Jurkat, Clone E6-1 (cell line): ENCODE measurements at regions not wholly inside any gene's neighbourhood (a gene's known extent, or its start where the extent isn't known, plus 50 kb on each side); places are given as distances from the start of the nearest gene placed in this dataset.

Source experiments
- DNase-seq: peaks from one replicate; pipeline ENCODE4 v3.0.0-alpha.2; 2011; ENCODE audit warnings: low read depth, low spot score
- H3K4me3 ChIP-seq: 2 replicates; pipeline ENCODE4 v1.5.1; 2011; ENCODE audit warnings: mild to moderate bottlenecking, low read length, control low read depth, moderate library complexity

DNA sequence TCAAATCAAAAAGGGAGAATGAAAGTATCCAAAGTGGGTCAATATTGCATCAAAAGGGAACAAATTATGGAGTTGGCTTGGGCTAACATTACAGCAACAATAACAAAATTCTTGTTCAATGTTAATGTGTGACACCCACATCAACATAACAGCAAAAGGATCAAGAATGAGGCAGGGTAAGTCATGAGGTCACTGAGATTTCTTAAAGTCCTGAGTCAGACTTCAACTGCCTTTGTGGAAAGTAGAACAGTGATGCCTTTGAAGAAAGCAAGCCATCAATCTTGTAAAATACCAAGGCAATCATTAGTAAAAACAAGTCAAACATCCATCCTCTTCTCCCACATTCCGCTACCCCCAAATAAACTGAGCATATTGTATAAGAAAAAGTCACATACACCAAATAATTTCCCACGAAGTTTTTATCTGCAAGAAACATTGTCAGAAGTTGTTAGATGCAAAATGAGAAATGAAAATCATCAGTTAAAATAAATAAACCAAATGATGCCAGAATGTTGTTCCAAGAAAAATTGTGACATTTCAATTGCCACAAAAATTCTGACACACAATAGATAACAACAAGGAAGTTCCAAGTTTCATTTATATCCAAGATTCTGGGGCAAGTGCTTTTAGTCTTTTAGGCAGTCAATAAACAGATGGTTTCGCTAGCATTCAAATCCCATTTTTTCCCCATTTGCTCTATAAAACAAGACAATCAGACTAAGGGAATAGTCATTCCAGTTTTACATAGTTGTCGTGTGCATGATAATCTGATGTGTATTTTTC is 216.1 kb upstream of the SETBP1 start:
- DNase-seq = no peak
- H3K4me3 ChIP-seq = no peak overlapping the region

DNA sequence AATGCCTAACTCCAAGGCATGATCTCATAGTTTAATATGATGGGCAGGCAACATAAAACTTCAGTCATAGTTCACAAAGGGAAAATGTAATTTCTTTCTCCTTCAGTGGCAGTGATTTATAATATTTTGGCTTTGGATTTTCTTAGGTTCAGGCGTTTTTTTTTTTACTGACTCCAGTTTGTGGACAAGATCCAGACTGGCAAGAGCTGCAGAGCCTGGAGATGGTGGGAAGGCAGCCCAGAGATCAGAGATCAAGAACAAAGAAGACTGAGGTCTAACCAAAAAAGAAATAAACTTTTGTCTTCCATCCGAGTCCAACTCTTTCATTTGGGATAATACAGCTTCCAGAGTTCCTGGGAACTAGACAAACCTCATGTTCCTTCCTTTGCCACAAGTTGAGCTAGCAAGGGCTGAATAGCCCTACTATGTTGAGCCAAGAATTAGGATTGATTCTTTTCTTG is 215.3 kb upstream of the SETBP1 start:
- DNase-seq = no peak

DNA sequence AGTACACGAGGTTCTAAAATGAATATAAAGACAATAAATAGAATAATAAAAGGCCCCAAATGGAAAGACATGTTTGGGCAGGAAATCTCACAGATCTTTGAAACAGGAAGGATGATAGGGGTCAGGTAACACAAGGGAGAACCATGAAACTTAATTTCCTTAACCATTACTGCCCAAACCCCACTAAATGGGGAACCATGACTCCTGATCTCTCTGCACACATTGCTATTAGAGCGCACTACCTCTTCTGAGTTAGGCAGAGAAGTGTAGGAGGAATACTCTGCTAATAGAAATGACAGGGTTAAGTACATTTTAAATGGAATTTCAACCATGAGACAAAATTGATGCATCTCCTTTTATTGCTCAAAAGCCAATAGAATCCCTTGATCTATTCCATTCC is 213.7 kb upstream of the SETBP1 start:
- no peak for DNase-seq
- H3K4me3 ChIP-seq = no peak overlapping the region

More for the DNA sequence above, 215.3 kb upstream of the SETBP1 start:
- no peak overlapping the region for H3K4me3 ChIP-seq

DNA sequence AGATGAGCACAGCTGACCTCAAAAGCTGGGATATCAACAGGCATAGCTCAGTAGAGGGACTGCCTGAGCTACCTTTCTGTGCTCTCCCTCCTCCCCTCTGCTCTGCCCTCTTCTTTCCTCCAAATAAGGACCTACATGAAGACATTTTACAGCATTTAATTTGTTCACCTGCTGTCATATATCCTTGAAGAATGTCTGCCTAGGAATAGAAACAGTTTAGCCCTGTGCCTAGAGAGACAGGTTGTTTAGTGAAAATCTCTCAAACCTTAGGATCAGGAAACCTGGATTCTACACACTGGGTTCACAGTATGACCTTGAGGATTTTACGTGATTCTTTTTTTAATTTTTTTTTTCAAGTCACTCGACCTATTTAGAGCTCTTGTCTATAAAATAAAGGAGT is 213.0 kb upstream of the SETBP1 start:
- DNase-seq = no peak

DNA sequence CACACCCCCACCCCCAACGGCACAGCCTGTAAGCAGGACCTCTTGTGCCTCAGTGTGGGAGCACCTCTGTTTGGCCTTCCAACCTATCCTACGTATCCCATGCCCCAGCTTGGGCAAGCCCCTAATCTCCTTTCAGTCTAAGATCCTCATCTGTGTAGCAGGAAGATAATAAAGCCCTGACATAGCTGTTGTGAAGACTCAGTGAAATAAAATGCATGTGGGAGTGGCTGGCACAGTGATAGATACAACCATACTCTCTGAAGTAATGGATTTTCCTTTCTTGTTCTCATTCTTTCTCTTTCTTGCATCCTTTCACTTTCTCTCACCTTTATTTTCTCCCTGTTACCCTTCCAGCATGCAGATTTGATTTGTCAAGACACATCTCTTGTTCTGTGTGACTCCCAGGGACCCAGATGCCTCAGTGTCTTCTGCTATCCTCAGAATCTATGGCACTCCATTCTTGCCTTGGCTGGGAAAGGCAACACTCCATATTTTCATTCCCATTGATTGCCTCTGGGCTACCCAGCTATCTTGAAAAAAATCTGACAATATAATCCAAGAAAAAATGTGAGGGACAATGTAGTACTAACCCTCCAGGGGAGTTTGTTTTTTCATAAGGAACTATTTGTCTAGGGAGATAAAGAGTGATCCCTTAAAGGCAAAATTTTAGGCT is 207.2 kb upstream of the SETBP1 start:
- DNase-seq = no peak
- H3K4me3 ChIP-seq = no peak overlapping the region

More for the DNA sequence above, 213.0 kb upstream of the SETBP1 start:
- no peak overlapping the region for H3K4me3 ChIP-seq

DNA sequence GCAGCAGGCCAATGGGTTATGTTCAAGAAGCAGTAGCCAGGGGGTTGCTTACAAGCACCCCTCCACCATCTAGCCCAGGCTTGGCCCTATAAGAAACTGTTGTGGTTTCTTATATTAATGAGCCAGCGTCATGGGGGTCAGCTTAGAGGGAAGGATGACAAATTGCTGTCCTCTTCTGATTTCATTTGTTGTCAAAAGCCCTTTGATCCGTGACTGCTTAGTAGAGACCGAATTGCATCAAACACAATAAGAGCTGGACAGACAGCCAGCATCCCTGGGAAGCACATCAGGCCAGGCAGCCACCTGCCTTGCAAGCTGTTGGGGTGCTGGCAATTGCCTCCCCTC is 206.6 kb upstream of the SETBP1 start:
- no peak for DNase-seq
- no peak overlapping the region for H3K4me3 ChIP-seq

DNA sequence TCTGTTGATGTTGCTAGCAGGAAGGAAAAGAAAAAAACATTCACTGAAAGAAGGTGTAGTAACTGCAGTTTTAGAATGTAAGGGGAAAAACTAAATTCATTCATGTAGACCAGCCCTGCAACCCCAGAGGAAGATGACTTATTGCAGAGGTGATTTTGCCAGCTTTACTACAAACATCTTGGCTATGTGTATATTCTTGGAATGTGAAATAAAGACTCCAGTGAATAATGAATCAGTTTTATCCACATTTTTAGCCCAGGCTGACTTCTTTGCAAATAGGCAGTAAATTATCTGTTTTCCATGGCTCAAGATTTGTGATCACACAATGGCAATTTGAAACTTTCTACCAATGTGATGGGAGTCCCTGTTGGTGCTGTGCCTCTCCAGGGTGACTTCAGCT is 206.1 kb upstream of the SETBP1 start:
- no peak for DNase-seq
- H3K4me3 ChIP-seq = no peak overlapping the region

DNA sequence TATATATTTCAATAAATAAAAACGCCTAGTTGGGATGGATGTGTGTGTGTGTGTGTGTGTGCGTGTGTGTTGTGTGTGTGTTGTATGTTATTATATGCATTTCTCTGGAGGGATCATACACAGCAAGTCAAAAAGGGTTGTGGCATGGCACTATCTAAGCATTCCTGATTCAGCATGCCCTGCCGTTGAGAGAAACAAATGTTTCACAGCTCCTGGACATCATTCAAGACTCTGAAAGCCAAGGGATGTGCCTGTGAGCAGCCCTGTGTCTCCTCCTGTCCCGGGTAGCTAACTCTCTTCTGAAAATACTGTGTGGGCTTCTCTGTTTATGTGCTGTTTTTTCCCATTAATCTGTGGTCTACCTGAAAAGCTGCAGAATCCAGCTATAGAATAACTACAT is 197.9 kb upstream of the SETBP1 start:
- no peak overlapping the region for H3K4me3 ChIP-seq
- no peak for DNase-seq

DNA sequence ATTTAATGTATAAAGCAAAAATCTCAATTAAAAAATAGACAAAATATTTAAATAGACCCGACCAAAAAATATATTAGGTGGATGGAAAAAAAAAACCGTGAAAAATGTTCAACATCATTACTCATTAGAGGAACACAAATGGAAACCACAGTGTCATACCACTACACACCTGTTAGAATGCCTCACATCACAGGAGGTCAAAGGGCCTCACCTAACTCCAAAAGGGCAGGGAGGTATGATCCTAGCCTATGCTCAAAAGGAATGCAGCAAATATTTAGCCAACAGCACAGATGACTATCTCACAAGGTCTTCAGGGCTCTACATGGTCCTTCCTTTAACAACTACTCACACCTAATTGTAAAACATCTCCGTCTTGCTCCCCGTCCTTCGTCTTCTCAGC is 185.5 kb upstream of the SETBP1 start:
- no peak for DNase-seq
- no peak overlapping the region for H3K4me3 ChIP-seq

DNA sequence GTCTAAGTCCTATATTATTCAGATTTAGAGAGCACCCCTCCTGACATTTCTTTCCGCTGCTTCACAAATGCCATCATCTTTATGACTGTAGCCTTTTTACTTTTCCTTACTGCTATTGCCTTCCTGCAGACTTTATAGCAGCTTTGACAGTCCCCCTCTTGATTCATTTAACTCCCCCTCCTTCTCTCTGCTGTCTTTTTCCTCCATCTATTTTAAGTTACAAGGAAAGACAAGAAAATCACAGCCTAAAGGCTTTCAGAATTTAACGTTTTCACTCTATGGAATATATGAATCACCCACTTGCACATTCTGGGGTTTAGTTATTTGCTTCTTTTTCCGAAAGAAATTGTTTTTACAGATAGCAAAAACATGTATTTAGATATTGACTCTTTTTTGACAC is 183.4 kb upstream of the SETBP1 start:
- DNase-seq = no peak
- H3K4me3 ChIP-seq = no peak overlapping the region

DNA sequence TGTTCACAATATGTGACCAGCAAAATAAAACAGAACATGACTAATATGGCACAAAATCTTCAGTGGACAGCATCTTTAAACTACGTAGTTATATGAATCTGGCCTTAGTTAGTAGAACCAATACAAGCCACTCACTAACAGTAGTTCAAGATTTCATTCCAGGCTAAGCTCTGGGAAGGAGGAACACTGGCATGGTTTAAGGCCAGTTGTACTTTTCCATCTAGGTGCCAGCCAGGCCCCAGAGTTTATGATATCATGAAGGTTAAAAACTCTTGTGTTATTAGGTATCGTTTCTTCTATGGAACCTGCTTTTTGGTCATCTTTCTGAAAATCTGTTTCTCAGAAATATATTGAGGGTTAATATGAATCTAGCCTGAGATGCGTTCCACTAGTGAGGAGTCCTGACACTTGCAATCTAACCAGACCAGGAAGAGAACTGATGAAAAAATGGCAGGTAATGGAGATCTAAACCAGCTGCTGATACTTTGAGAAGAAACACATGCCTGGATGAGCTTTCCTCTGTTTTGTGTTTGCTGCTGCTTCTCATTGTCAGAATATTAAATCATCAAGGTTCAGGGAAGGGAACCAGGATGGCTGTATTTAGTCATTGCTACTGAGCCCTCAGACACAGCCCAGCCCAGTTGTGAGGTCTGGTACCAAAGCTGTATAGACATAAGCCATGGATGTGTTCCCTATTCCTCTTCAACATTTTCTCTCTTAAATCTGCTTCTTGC is 182.8 kb upstream of the SETBP1 start:
- H3K4me3 ChIP-seq = no peak overlapping the region
- no peak for DNase-seq

DNA sequence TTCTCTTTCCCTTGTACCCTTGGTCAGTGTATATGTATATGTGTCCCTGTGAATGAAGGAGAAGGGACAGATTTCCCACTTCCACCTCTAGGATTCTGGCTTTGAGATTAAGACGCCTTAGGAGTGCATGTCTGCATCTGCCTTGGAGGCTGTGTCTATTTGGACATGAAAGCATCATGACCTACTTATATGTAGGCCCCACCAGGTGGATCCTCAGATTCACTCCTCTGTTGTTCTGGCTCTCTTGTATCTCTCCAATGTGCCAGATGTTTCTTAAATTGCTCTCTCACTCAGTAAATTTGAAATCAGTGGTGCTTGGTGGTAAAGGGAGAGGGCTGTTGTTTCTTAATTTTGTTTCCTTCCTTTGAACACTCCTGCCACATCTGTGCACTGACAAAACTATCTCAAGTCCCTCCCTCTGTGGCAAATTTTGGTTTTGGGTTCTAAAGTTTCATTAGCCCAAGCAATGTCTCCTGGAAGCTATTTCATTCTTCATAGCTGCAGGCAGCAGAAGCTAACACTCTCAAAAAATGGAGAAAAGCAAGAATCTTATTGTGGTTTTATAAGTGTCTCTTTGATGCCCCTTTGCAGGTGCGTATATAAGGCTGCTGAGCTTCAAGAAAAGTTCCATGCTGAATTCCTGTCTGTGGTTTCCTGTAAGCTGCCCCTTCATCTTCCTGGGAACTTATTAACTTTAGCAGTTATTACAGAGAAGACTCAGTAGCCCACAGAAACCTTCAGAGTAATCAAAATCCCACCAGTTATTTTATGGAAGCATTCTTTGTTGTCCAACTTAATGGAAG is 179.7 kb upstream of the SETBP1 start:
- no peak overlapping the region for H3K4me3 ChIP-seq
- DNase-seq = peak; percentile 73

DNA sequence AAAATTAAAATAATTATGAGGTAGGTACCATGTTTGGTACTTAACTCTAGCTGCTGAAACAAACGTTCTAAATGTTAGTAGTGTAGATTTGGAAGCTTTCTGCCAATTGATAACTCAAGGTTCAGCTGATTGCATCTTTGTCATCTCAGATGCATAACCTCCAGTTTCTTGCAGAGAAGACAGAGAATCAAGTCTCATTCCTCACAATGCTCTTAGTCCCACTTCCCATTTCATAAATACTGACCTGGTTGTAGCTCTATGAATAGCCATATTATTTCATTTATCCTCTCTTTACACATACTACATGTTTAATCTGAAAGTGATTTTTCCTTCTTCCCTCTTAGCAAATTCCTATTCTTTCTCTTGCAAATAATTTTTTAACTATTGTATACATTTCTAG is 178.5 kb upstream of the SETBP1 start:
- DNase-seq = no peak
- no peak overlapping the region for H3K4me3 ChIP-seq

DNA sequence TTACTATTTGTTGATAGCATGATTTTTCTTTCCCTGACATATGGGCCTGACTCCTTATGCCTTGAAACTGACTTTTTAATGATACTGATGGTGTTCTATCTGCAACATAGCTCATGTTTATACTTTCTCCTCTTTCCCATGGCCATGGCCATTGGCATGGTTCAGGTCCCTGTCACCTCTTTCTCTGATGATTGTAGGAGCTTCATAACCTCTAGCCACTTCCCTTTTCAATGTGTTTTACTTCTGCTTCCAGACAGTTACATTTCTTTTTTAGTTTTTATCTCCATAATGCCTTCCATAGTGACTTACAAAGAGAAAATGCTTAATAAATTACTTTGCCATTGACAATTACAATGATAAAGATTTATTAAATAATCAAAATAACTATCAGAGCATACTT is 177.9 kb upstream of the SETBP1 start:
- no peak for DNase-seq
- H3K4me3 ChIP-seq = no peak overlapping the region

DNA sequence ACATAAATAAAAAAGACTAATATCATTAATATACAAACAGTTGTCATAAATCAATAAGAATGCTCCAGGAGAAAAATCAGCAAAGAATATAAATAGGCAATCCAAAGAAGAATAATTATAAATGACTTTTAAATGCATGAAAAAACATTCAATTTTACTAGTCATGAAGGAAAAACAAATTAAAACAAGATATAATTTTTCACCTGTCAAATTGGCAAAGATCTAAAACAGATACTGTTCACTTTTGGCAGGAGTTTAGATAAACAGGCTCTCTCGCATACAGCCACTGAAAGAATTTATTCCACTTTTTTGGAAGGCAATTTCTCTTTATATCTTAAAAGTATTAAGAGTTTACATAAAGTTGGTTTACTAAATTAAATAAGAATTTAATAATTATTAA is 176.8 kb upstream of the SETBP1 start:
- DNase-seq = no peak
- no peak overlapping the region for H3K4me3 ChIP-seq

DNA sequence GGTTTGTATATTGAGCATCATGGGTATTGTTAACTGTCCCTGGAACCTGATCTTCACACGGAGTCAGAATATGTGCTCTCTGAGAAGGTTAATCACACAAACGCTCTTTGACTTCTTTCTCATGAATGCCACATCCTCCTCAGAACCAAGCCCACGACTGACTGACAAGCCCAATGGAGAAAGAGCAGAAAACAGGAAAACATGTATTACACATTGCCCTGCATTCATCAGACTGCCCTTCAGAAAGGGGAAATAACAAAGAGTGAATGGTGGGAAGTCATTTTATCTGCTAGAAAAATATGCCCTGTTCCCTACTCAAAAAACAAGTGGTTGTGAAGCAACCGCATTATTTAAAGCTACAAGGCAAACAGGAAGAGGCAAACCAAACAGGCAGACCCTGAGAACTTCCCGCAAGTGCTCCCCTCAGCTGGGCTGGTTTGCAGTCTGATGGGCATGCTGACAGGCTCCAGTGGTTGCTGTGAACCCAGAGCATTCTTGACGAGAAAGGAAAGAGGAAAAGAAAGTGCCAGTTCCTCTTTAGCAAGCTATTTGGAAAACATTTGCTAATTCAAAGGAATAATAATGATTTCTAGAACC is 172.9 kb upstream of the SETBP1 start:
- peak overlapping the region; percentile 15; the same call in 1 of the 2 replicates for H3K4me3 ChIP-seq
- DNase-seq = peak; percentile 70

DNA sequence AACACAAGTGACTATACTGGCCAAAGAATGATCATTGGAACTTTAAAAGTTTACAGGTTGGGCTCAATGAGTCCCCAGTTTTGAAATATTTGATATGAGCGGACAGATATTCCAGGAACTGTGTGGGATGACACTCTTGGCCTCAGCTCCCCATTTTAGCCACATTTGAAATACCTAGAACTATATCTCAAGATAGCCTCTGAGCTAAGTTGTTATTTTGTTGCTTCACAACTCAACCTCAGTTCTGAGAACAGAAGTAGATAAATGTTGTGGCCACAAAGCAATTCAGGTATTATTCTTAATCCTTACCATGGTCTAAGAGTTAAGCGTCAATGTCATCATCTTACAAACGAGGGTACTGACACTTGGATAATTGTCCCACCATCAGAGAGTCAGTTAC is 172.2 kb upstream of the SETBP1 start:
- H3K4me3 ChIP-seq = no peak overlapping the region
- no peak for DNase-seq

DNA sequence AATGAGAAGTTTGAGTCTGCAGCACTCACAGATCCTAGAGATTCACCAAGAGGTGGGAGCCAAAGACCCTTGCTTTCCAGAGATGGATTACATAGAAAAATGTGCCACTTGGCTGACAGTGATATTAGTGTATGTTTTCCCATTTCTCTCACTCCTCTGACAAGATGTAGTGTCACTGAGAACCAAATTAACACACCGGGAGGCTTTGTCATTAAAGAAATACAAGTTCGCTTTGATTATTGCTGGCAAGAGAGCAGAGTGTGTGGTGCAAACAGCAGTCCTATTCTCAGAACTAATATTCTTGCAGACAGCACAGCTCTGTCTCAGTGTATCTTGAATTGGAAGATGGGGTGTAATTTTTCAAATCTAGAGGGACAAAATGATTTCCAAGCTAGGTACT is 171.6 kb upstream of the SETBP1 start:
- H3K4me3 ChIP-seq = no peak overlapping the region
- DNase-seq = no peak

DNA sequence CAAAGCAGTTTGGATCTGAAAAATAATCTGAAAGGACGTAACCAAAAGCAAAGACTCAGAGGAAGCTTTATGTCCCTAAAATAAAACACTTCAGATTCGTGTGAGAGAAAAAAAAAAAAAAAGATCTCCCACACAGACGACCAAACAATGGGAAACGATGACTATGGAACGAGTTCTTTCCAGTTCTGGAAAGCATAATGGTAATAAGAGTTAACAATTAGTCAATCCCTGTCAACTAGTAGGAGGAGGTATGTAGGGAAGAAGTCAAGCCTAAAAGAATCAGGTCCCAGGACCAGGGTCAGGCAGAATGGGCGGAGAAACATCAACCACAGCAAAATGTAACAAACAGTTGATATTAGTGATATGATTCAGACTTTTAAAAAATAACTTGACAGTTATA is 170.3 kb upstream of the SETBP1 start:
- no peak for DNase-seq

More for the DNA sequence above, 170.3 kb upstream of the SETBP1 start:
- no peak overlapping the region for H3K4me3 ChIP-seq
